Stomach smooth muscle (tissue), 2 donors: ENCODE measurements at regions not wholly inside any gene's neighbourhood (a gene's known extent, or its start where the extent isn't known, plus 50 kb on each side); places are given as distances from the start of the nearest gene placed in this dataset.
"Not testable (repeated sequence)": the region's sequence is repeated elsewhere in the genome, so short reads cannot be mapped to it uniquely, and the experiment has no call there.

Source experiments
- H3K27ac ChIP-seq: one replicate; pipeline ENCODE4 v1.7.0; 2013; ENCODE audit warnings: mild to moderate bottlenecking, low read length, inconsistent platforms
- H3K27me3 ChIP-seq, 2 donors: one replicate each; pipeline ENCODE4 v1.7.0; 2013; ENCODE audit warnings: low read length in 2 of 2; ENCODE audit not compliant: insufficient read depth in 2 of 2, control insufficient read depth in 1 of 2
- H3K36me3 ChIP-seq, 2 donors: one replicate each; pipeline ENCODE4 v1.7.0; 2013; ENCODE audit warnings: low read length in 2 of 2; ENCODE audit not compliant: control insufficient read depth in 2 of 2, insufficient read depth in 2 of 2
- H3K4me1 ChIP-seq: one replicate; pipeline ENCODE4 v1.7.0; 2013; ENCODE audit warnings: low read length; ENCODE audit not compliant: control insufficient read depth, insufficient read depth
- H3K4me3 ChIP-seq, 2 donors: one replicate each; pipeline ENCODE4 v1.7.0; 2013; ENCODE audit warnings: low read length in 2 of 2
- H3K9ac ChIP-seq, 2 donors: one replicate each; pipeline ENCODE4 v1.7.0; 2013; ENCODE audit warnings: low read length in 2 of 2, mild to moderate bottlenecking in 1 of 2
- H3K9me3 ChIP-seq, 2 donors: one replicate each; pipeline ENCODE4 v1.7.0; 2013; ENCODE audit warnings: low read length in 2 of 2; ENCODE audit not compliant: control insufficient read depth in 2 of 2
- donor health status: healthy.
- donor health status: Pancreatic carcinoma.

- no peak overlapping the region for H3K4me3 ChIP-seq
- H3K27me3 ChIP-seq, result no peaks in the 10 kb centered on the region
- no peak overlapping the region for H3K27ac ChIP-seq
Measured at GRCh38 chr16:76071690-76072089, 205.5 kb upstream of the CNTNAP4 start.

GRCh38 chr16:76081967-76082366 is 195.2 kb upstream of the CNTNAP4 start:
- Histone ChIP-seq H3K27me3 (no peaks in the 10 kb centered on the region), H3K4me1 (no peaks in the 10 kb centered on the region), H3K36me3 (no peaks in the 10 kb centered on the region), H3K9ac (no peak overlapping the region), H3K9me3 (no peaks in the 10 kb centered on the region), H3K4me3 (no peak overlapping the region), H3K27ac (no peak overlapping the region)

More at GRCh38 chr16:76071690-76072089, 205.5 kb upstream of the CNTNAP4 start:
- Histone ChIP-seq H3K9me3 (no peaks in the 10 kb centered on the region), H3K9ac (no peak overlapping the region), H3K4me1 (no peaks in the 10 kb centered on the region), H3K36me3 (no peaks in the 10 kb centered on the region)

GRCh38 chr16:76106647-76107046 is 170.6 kb upstream of the CNTNAP4 start:
- Histone ChIP-seq H3K4me3 (no peak overlapping the region), H3K27ac (no peak overlapping the region), H3K36me3 (no peaks in the 10 kb centered on the region), H3K4me1 (no peaks in the 10 kb centered on the region), H3K9me3 (peaks cover 0 to 14% of the 10 kb centered on the region in 2 donors), H3K9ac (no peak overlapping the region), H3K27me3 (no peaks in the 10 kb centered on the region)

- Histone ChIP-seq H3K9me3 (peaks cover 0 to 7% of the 10 kb centered on the region in 2 donors), H3K27ac (no peak overlapping the region), H3K9ac (no peak overlapping the region), H3K4me1 (no peaks in the 10 kb centered on the region), H3K36me3 (no peaks in the 10 kb centered on the region), H3K4me3 (no peak overlapping the region), H3K27me3 (no peaks in the 10 kb centered on the region)
Measured at GRCh38 chr16:76108460-76108859, 168.7 kb upstream of the CNTNAP4 start.

- Histone ChIP-seq H3K9me3 (no peaks in the 10 kb centered on the region), H3K9ac (no peak overlapping the region), H3K4me1 (no peaks in the 10 kb centered on the region), H3K4me3 (no peak overlapping the region), H3K27me3 (no peaks in the 10 kb centered on the region), H3K27ac (no peak overlapping the region), H3K36me3 (no peaks in the 10 kb centered on the region)
Measured at GRCh38 chr16:76114681-76115080, 162.5 kb upstream of the CNTNAP4 start.

- Histone ChIP-seq H3K9me3 (no peaks in the 10 kb centered on the region), H3K27ac (no peak overlapping the region), H3K27me3 (no peaks in the 10 kb centered on the region), H3K4me3 (no peak overlapping the region), H3K36me3 (no peaks in the 10 kb centered on the region), H3K4me1 (no peaks in the 10 kb centered on the region), H3K9ac (no peak overlapping the region)
Measured at GRCh38 chr16:76118344-76118743, 158.9 kb upstream of the CNTNAP4 start.

- Histone ChIP-seq H3K36me3 (no peaks in the 10 kb centered on the region), H3K27ac (no peak overlapping the region), H3K4me3 (no peak overlapping the region), H3K9me3 (no peaks in the 10 kb centered on the region), H3K27me3 (no peaks in the 10 kb centered on the region), H3K4me1 (no peaks in the 10 kb centered on the region), H3K9ac (no peak overlapping the region)
Measured at GRCh38 chr16:76121636-76122035, 155.6 kb upstream of the CNTNAP4 start.

GRCh38 chr16:76123966-76124365 is 153.2 kb upstream of the CNTNAP4 start:
- H3K4me1 ChIP-seq, result no peaks in the 10 kb centered on the region
- no peak overlapping the region for H3K9ac ChIP-seq
- H3K9me3 ChIP-seq, result no peaks in the 10 kb centered on the region
- H3K27me3 ChIP-seq, result no peaks in the 10 kb centered on the region
- no peak overlapping the region for H3K27ac ChIP-seq
- H3K4me3 ChIP-seq, result no peak overlapping the region
- H3K36me3 ChIP-seq, result no peaks in the 10 kb centered on the region

- Histone ChIP-seq H3K36me3 (no peaks in the 10 kb centered on the region), H3K4me3 (no peak overlapping the region), H3K9me3 (no peaks in the 10 kb centered on the region), H3K27me3 (no peaks in the 10 kb centered on the region), H3K27ac (no peak overlapping the region), H3K4me1 (no peaks in the 10 kb centered on the region), H3K9ac (no peak overlapping the region)
Measured at GRCh38 chr16:76125871-76126270, 151.3 kb upstream of the CNTNAP4 start.

- H3K9me3 ChIP-seq, H3K27me3 ChIP-seq, H3K27ac ChIP-seq, H3K4me3 ChIP-seq, H3K4me1 ChIP-seq, H3K9ac ChIP-seq, H3K36me3 ChIP-seq: not testable (repeated sequence)
Measured at GRCh38 chr16:76138056-76138455, 139.1 kb upstream of the CNTNAP4 start.

- Histone ChIP-seq H3K36me3 (no peaks in the 10 kb centered on the region), H3K27ac (no peak overlapping the region), H3K9me3 (no peaks in the 10 kb centered on the region), H3K4me3 (no peak overlapping the region), H3K4me1 (no peaks in the 10 kb centered on the region), H3K9ac (no peak overlapping the region), H3K27me3 (no peaks in the 10 kb centered on the region)
Measured at GRCh38 chr16:76157629-76158028, 119.6 kb upstream of the CNTNAP4 start.
